ENCODE measurements at regions not wholly inside any gene's neighbourhood (a gene's known extent, or its start where the extent isn't known, plus 50 kb on each side); places are given as distances from the start of the nearest gene placed in this dataset.

DNA sequence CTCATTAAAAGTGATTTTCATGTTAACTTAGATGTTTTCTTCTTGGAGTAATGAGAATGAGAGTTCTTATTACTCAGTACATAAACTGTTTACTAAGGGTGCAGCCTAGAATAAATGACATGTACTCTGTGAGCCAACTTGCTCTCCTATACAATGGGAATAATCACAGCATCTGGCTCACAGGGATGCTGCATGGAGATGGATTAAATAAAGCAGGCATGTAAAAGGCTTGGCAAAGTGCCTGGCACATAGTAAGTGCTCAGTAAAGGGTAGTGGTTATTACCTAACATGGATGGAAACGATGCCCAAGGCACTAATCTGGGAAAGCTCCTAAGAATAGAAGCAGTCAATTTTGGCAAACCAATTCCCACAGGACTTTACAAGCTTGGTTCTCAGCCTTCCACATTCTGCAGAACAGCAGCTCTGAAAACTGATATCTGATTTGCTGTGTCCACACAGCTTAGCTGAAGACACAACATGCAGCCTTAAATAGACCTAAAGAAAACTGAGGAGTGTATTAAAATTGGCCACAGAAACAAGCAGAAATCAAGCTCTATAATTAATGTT, 176.1 kb downstream of the ABCC12 start:
- ATAC-seq = no peak
- no peak overlapping the region for H3K27ac ChIP-seq (ENCODE audit: low read depth)
- no peaks in the 10 kb centered on the region for H3K79me2 ChIP-seq (replicated peaks; ENCODE audit: insufficient read depth)
- H3K4me2 ChIP-seq = no peak overlapping the region
- DNase-seq (ENCODE audit: low spot score) = no peak
- Mint-ChIP-seq H3K4me1 (peaks cover 6% of the 10 kb centered on the region; the same call in 2 of the 3 replicates), H3K27me3 (ENCODE audit: insufficient read depth, low read depth, poor library complexity) (peaks cover 3% of the 10 kb centered on the region), H3K36me3 (ENCODE audit: low read depth) (no peaks in the 10 kb centered on the region), H3K4me3 (no peak overlapping the region), H3K9me3 (no peaks in the 10 kb centered on the region), H3K27ac (no peak overlapping the region)
- H3K9me2 ChIP-seq (ENCODE audit: insufficient read depth) = 0 out of 2 replicates have a peak, but pooled peaks cover 4% of the 10 kb centered on the region
- no peak overlapping the region for H3K4me3 ChIP-seq
- no peak for TF ChIP-seq EZH2 (IDR thresholded peaks at IDR 0.05; ENCODE audit: low read depth, unreplicated experiment)
- TF ChIP-seq NANOG (IDR thresholded peaks at IDR 0.05; ENCODE audit: borderline replicate concordance) = no peak
- TF ChIP-seq ZNF114 (CRISPR knock-in tag; IDR thresholded peaks at IDR 0.05) = no peak
- H2AFZ ChIP-seq = no peak overlapping the region
- no peaks in the 10 kb centered on the region for H3K27me3 ChIP-seq (ENCODE audit: insufficient read depth)
- H3K4me1 ChIP-seq (ENCODE audit: insufficient read depth) = no peaks in the 10 kb centered on the region; the same call in 1 of the 2 replicates
- no peaks in the 10 kb centered on the region for H3K36me3 ChIP-seq (ENCODE audit: insufficient read depth)
- no peaks in the 10 kb centered on the region for H4K20me1 ChIP-seq (replicated peaks; ENCODE audit: insufficient read depth)
- H3F3A ChIP-seq (replicated peaks; ENCODE audit: low read depth) = no peaks in the 10 kb centered on the region

DNA sequence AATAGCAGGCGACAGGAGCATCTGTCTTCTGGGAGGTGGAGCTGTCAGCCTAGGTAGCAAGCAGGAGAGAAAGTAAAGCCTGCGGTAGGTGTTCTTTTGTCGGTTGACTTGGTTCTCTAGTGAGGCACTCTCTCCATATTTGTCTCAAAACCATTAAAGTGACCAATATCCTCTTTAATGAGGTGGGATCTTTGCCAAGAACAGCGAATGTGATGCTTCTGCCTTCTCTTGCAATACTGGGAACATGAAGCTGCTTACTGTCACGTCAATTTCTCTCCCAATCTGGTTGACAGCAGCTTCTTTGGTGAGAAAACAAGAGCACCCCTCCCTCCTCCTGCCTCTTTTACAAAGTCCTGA, 176.7 kb downstream of the ABCC12 start:
- no peak overlapping the region for H3K27ac Mint-ChIP-seq
- TF ChIP-seq, protein P1, sequence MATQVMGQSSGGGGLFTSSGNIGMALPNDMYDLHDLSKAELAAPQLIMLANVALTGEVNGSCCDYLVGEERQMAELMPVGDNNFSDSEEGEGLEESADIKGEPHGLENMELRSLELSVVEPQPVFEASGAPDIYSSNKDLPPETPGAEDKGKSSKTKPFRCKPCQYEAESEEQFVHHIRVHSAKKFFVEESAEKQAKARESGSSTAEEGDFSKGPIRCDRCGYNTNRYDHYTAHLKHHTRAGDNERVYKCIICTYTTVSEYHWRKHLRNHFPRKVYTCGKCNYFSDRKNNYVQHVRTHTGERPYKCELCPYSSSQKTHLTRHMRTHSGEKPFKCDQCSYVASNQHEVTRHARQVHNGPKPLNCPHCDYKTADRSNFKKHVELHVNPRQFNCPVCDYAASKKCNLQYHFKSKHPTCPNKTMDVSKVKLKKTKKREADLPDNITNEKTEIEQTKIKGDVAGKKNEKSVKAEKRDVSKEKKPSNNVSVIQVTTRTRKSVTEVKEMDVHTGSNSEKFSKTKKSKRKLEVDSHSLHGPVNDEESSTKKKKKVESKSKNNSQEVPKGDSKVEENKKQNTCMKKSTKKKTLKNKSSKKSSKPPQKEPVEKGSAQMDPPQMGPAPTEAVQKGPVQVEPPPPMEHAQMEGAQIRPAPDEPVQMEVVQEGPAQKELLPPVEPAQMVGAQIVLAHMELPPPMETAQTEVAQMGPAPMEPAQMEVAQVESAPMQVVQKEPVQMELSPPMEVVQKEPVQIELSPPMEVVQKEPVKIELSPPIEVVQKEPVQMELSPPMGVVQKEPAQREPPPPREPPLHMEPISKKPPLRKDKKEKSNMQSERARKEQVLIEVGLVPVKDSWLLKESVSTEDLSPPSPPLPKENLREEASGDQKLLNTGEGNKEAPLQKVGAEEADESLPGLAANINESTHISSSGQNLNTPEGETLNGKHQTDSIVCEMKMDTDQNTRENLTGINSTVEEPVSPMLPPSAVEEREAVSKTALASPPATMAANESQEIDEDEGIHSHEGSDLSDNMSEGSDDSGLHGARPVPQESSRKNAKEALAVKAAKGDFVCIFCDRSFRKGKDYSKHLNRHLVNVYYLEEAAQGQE (IDR thresholded peaks at IDR 0.05; ENCODE audit: unreplicated experiment) = no peak
- no peak for TF ChIP-seq ZNF331 (CRISPR knock-in tag; IDR thresholded peaks at IDR 0.05; ENCODE audit: low read depth)
- TF ChIP-seq, protein P2, sequence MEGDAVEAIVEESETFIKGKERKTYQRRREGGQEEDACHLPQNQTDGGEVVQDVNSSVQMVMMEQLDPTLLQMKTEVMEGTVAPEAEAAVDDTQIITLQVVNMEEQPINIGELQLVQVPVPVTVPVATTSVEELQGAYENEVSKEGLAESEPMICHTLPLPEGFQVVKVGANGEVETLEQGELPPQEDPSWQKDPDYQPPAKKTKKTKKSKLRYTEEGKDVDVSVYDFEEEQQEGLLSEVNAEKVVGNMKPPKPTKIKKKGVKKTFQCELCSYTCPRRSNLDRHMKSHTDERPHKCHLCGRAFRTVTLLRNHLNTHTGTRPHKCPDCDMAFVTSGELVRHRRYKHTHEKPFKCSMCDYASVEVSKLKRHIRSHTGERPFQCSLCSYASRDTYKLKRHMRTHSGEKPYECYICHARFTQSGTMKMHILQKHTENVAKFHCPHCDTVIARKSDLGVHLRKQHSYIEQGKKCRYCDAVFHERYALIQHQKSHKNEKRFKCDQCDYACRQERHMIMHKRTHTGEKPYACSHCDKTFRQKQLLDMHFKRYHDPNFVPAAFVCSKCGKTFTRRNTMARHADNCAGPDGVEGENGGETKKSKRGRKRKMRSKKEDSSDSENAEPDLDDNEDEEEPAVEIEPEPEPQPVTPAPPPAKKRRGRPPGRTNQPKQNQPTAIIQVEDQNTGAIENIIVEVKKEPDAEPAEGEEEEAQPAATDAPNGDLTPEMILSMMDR (conservative IDR thresholded peaks at IDR 0.05; ENCODE audit: low read depth in 2 of 2) = no peak
- no peak for TF ChIP-seq NANOG (IDR thresholded peaks at IDR 0.05; ENCODE audit: borderline replicate concordance)
- TF ChIP-seq POLR2AphosphoS5 (IDR thresholded peaks at IDR 0.05; ENCODE audit: low read depth) = no peak
- TF ChIP-seq, protein P3, sequence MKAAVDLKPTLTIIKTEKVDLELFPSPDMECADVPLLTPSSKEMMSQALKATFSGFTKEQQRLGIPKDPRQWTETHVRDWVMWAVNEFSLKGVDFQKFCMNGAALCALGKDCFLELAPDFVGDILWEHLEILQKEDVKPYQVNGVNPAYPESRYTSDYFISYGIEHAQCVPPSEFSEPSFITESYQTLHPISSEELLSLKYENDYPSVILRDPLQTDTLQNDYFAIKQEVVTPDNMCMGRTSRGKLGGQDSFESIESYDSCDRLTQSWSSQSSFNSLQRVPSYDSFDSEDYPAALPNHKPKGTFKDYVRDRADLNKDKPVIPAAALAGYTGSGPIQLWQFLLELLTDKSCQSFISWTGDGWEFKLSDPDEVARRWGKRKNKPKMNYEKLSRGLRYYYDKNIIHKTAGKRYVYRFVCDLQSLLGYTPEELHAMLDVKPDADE (IDR thresholded peaks at IDR 0.05) = no peak
- no peak for TF ChIP-seq EZH2phosphoT487 (IDR thresholded peaks at IDR 0.05; ENCODE audit: unreplicated experiment)
- no peak for TF ChIP-seq JUNB (IDR thresholded peaks at IDR 0.05; ENCODE audit: unreplicated experiment)
- TF ChIP-seq ZNF114 (CRISPR knock-in tag; IDR thresholded peaks at IDR 0.05) = no peak
- TF ChIP-seq EZH2 (IDR thresholded peaks at IDR 0.05; ENCODE audit: low read depth, unreplicated experiment) = no peak

More for the DNA sequence above, 176.7 kb downstream of the ABCC12 start:
- Histone ChIP-seq H3K36me3 (ENCODE audit: insufficient read depth) (no peaks in the 10 kb centered on the region), H3K79me2 (replicated peaks; ENCODE audit: insufficient read depth) (no peaks in the 10 kb centered on the region), H3K4me1 (ENCODE audit: insufficient read depth) (no peaks in the 10 kb centered on the region; the same call in 1 of the 2 replicates), H2AFZ (peak overlapping the region; percentile 23; the same call in 1 of the 2 replicates), H3K27ac (ENCODE audit: low read depth) (no peak overlapping the region), H3K4me2 (no peak overlapping the region), H3K4me3 (no peak overlapping the region), H3K27me3 (ENCODE audit: insufficient read depth) (no peaks in the 10 kb centered on the region), H4K20me1 (replicated peaks; ENCODE audit: insufficient read depth) (no peaks in the 10 kb centered on the region), H3F3A (replicated peaks; ENCODE audit: low read depth) (no peaks in the 10 kb centered on the region), H3K9me2 (ENCODE audit: insufficient read depth) (0 out of 2 replicates have a peak, but pooled peaks cover 4% of the 10 kb centered on the region)
- H3K36me3 Mint-ChIP-seq (ENCODE audit: low read depth) = no peaks in the 10 kb centered on the region
- H3K9me3 Mint-ChIP-seq = no peaks in the 10 kb centered on the region
- DNase-seq (ENCODE audit: low spot score) (no peak), ATAC-seq (no peak)
- H3K27me3 Mint-ChIP-seq (ENCODE audit: insufficient read depth, low read depth, poor library complexity) = peaks cover 3% of the 10 kb centered on the region
- H3K4me3 Mint-ChIP-seq = no peak overlapping the region
- peaks cover 6% of the 10 kb centered on the region; the same call in 2 of the 3 replicates for H3K4me1 Mint-ChIP-seq
